ENCODE measurements at regions not wholly inside any gene's neighbourhood (a gene's known extent, or its start where the extent isn't known, plus 50 kb on each side); places are given as distances from the start of the nearest gene placed in this dataset.

DNA sequence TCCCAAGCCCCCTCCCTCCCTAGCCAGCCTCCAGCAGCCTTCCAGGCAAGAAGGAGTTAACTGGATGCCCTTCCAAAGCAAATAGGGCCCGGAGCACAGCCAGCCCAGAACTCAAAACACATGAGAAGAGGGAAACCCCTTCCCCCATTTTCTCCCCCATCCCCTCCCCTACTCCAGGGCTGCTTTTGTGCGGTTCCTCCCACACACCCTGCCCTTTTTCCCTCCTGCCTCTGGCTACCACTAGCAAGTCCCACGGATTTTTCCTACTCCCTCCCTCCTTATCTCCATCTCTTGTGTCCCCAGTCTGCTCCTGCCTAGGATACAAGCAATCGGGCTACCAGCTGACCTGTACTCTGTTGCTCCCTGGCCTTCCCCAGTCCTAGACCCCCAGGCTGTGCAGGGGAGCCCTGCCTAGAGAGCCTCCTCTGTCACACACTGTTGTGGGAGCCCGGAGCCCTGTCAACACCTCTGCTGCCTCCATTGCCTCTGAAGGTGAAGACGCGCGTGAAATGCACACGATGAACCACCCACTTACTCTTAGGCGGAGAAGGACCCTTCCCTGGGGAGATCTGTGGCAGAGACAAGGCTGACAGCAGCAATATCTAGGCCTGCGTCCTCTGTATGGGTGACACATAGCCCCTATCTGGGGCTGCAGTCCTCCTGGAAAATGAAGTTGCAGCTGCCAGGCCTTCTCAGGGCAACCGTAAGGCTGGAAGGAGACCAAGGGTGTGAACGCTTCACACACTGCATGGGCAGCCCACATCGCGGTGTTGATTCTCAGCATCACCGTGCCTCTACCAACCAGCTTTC is 282.8 kb downstream of the MN1 start:
- Mint-ChIP-seq H3K36me3 (no peaks in the 10 kb centered on the region), H3K9me3 (no peaks in the 10 kb centered on the region), H3K27ac (peak overlapping the region; percentile 84), H3K27me3 (ENCODE audit: low read depth) (no peaks in the 10 kb centered on the region), H3K4me1 (peaks cover 32% of the 10 kb centered on the region), H3K4me3 (no peak overlapping the region)
- TF ChIP-seq, protein P1, sequence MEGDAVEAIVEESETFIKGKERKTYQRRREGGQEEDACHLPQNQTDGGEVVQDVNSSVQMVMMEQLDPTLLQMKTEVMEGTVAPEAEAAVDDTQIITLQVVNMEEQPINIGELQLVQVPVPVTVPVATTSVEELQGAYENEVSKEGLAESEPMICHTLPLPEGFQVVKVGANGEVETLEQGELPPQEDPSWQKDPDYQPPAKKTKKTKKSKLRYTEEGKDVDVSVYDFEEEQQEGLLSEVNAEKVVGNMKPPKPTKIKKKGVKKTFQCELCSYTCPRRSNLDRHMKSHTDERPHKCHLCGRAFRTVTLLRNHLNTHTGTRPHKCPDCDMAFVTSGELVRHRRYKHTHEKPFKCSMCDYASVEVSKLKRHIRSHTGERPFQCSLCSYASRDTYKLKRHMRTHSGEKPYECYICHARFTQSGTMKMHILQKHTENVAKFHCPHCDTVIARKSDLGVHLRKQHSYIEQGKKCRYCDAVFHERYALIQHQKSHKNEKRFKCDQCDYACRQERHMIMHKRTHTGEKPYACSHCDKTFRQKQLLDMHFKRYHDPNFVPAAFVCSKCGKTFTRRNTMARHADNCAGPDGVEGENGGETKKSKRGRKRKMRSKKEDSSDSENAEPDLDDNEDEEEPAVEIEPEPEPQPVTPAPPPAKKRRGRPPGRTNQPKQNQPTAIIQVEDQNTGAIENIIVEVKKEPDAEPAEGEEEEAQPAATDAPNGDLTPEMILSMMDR (IDR thresholded peaks at IDR 0.05; ENCODE audit: unreplicated experiment) = no peak
- DNase-seq (ENCODE audit: low spot score in 2 of 2, unreplicated experiment in 2 of 2) = peak in 1 of 2 experiments; percentile 51

- H3K27ac Mint-ChIP-seq = no peak overlapping the region
- peaks cover under 1% of the 10 kb centered on the region for H3K9me3 Mint-ChIP-seq
- H3K4me1 Mint-ChIP-seq = peaks cover 11% of the 10 kb centered on the region
- TF ChIP-seq, protein P1 (IDR thresholded peaks at IDR 0.05; ENCODE audit: unreplicated experiment) = no peak
- DNase-seq (ENCODE audit: low spot score in 2 of 2, unreplicated experiment in 2 of 2) = no peak
- H3K27me3 Mint-ChIP-seq (ENCODE audit: low read depth) = no peaks in the 10 kb centered on the region
- H3K4me3 Mint-ChIP-seq = no peak overlapping the region
- no peaks in the 10 kb centered on the region for H3K36me3 Mint-ChIP-seq
Measured at GRCh38 chr22:27523711-27524110, 277.8 kb downstream of the MN1 start.

DNA sequence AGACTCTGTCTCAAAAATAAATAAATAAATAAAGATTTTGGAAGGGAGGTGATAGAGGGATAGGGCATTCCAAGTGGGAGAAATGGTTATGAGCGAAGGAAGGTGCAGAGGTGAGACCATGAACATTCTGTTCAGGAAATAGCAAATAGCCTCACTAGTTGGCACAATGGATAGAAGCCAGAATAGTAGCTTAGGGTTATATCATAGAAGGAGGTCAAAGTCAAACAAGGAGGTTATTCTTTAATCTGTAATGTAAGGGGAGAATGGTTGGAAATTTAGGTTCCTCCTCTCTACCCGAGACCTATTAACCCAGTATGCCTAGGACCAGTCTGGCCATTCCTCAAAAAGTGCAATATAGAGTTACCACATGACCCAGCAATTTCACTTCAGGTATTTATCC is 275.8 kb downstream of the MN1 start:
- Mint-ChIP-seq H3K36me3 (no peaks in the 10 kb centered on the region), H3K4me1 (peaks cover 5% of the 10 kb centered on the region), H3K9me3 (peaks cover 4% of the 10 kb centered on the region), H3K4me3 (no peak overlapping the region), H3K27ac (no peak overlapping the region), H3K27me3 (ENCODE audit: low read depth) (peaks cover 2% of the 10 kb centered on the region)
- DNase-seq (ENCODE audit: low spot score in 2 of 2, unreplicated experiment in 2 of 2) = no peak
- TF ChIP-seq, protein P1 (IDR thresholded peaks at IDR 0.05; ENCODE audit: unreplicated experiment) = no peak

GRCh38 chr22:27526901-27527300 is 274.7 kb downstream of the MN1 start:
- DNase-seq (ENCODE audit: low spot score in 2 of 2, unreplicated experiment in 2 of 2) = no peak
- H3K4me3 Mint-ChIP-seq = no peak overlapping the region
- H3K27me3 Mint-ChIP-seq (ENCODE audit: low read depth) = peaks cover 2% of the 10 kb centered on the region
- TF ChIP-seq, protein P1 (IDR thresholded peaks at IDR 0.05; ENCODE audit: unreplicated experiment) = no peak
- peaks cover 5% of the 10 kb centered on the region for H3K4me1 Mint-ChIP-seq
- H3K36me3 Mint-ChIP-seq = no peaks in the 10 kb centered on the region
- no peak overlapping the region for H3K27ac Mint-ChIP-seq
- peaks cover 4% of the 10 kb centered on the region for H3K9me3 Mint-ChIP-seq

DNA sequence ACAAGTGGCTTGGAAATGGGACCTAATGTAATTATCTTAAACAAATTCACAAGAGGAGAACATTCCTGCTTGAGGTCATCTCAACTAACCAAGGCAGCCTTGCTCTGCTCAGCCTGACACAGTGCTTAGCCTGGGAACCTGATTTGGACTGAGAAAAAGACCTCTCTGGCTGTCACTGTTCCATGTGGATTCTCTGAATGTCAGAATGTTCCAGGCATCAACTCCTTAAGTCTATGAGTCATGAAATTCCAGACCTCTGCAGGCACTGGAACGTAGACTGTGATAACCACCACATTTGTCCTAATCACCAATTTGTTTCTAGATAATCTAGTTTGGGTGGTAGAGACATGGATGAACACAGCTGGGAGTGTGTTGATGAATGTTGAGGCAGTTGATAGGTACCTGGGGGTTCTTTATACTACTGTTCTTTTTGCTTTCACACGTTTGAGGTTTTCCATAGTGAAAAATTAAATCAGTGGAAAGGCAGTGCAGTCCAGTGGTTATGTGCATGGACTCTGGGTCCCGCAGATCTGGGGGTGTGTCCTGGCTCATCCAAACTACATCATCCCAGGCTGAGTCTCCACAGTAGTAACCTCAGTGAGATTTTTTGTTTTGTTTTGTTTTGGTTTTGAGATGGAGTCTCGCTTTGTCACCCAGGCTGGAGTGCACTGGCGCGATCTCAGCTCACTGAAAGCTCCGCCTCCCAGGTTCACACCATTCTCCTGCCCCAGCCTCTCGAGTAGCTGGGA is 269.6 kb downstream of the MN1 start:
- Mint-ChIP-seq H3K27ac (peak overlapping the region; percentile 56), H3K4me1 (peaks cover 7% of the 10 kb centered on the region)

More for the DNA sequence above, 269.6 kb downstream of the MN1 start:
- peaks cover 5% of the 10 kb centered on the region for H3K27me3 Mint-ChIP-seq (ENCODE audit: low read depth)
- H3K36me3 Mint-ChIP-seq = no peaks in the 10 kb centered on the region
- peaks cover 4% of the 10 kb centered on the region for H3K9me3 Mint-ChIP-seq
- DNase-seq (ENCODE audit: low spot score in 2 of 2, unreplicated experiment in 2 of 2) = no peak
- no peak overlapping the region for H3K4me3 Mint-ChIP-seq
- TF ChIP-seq, protein P1 (IDR thresholded peaks at IDR 0.05; ENCODE audit: unreplicated experiment) = no peak
